ENCODE measurements at regions not wholly inside any gene's neighbourhood (a gene's known extent, or its start where the extent isn't known, plus 50 kb on each side); places are given as distances from the start of the nearest gene placed in this dataset.

DNA sequence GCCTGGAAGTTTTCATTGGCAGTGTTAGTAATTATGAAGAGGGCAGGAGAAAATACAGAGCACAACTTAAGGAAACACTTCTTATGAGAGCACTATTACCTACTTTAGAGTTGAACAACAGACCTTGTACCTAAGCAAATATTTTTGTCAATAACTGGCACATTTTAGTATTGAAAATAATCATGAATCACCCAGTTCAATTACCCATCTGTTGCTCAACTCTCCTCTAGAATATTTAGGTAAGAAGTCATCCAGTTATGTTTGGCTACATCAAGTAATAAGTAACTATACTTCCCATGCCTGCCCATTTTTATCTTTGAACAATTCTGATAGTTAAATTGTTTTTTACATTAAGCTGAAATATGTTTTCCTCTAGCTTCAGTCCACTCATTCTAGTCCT lies 893.4 kb downstream of the DIAPH3 start:
- DNase-seq = no peak
- Mint-ChIP-seq H3K4me1 (no peaks in the 10 kb centered on the region), H3K36me3 (no peaks in the 10 kb centered on the region), H3K27me3 (ENCODE audit: low read depth in 2 of 2) (no peaks in the 10 kb centered on the region), H3K9me3 (peaks cover 7 to 9% of the 10 kb centered on the region in 2 donors), H3K27ac (no peak overlapping the region), H3K4me3 (no peak overlapping the region)
- TF ChIP-seq, protein P1, sequence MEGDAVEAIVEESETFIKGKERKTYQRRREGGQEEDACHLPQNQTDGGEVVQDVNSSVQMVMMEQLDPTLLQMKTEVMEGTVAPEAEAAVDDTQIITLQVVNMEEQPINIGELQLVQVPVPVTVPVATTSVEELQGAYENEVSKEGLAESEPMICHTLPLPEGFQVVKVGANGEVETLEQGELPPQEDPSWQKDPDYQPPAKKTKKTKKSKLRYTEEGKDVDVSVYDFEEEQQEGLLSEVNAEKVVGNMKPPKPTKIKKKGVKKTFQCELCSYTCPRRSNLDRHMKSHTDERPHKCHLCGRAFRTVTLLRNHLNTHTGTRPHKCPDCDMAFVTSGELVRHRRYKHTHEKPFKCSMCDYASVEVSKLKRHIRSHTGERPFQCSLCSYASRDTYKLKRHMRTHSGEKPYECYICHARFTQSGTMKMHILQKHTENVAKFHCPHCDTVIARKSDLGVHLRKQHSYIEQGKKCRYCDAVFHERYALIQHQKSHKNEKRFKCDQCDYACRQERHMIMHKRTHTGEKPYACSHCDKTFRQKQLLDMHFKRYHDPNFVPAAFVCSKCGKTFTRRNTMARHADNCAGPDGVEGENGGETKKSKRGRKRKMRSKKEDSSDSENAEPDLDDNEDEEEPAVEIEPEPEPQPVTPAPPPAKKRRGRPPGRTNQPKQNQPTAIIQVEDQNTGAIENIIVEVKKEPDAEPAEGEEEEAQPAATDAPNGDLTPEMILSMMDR (IDR thresholded peaks at IDR 0.05) = no peak
- no peak for ATAC-seq
- H3K27me3 ChIP-seq (ENCODE audit: control insufficient read depth, insufficient read depth, low read length) = no peaks in the 10 kb centered on the region
- intact Hi-C loops (cut with micrococcal nuclease) = no loop called here
- no peaks in the 10 kb centered on the region for H3K36me3 ChIP-seq (ENCODE audit: control insufficient read depth, insufficient read depth, low read length)
- H3K4me1 ChIP-seq (ENCODE audit: control insufficient read depth, insufficient read depth, low read length) = no peaks in the 10 kb centered on the region
- H3K27ac ChIP-seq (ENCODE audit: low read length) = no peak overlapping the region
- no peak overlapping the region for H3K4me3 ChIP-seq (ENCODE audit: low read length)
- no peaks in the 10 kb centered on the region for H3K9me3 ChIP-seq (ENCODE audit: control insufficient read depth, insufficient read depth, low read length)

DNA sequence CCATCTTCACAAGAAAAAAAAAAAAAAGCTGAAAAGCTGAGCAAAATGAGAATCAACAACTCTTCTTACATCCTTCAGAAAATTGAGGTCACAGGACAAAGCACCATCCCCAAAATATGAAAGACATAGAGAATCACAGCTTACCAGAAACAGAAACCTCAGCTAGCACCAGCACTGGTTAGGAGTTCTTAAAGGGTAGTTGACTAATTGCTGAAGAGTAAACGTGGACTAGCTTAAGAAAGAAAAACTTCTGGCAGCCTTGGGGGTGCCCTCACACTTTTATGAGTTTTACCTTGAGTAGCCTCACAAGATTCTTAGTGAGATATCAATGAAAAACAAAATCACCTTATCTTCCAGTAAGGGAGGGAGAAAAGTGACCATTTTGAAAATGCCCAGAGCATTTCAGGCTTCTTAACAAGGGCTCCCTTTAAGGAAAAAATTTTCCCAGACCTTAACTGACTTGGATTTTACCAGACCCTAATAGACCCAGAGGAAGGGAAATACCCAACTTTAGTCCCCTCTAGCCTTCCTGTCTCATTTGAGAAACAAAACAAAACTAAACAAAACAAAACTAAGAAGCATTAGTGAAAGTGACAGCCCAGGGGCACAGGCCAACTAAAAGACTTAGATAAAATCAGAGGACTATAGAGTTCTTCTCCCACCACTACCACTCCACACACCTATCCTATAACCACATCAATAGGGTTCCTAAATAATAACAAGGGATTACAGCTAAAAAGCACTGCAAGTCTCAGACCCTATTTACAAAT lies 888.6 kb downstream of the DIAPH3 start:
- H3K4me3 ChIP-seq (ENCODE audit: low read length) = no peak overlapping the region
- H3K27ac ChIP-seq (ENCODE audit: low read length) = no peak overlapping the region
- no peaks in the 10 kb centered on the region for H3K36me3 ChIP-seq (ENCODE audit: control insufficient read depth, insufficient read depth, low read length)
- intact Hi-C loops (cut with micrococcal nuclease) = no loop called here
- Mint-ChIP-seq H3K9me3 (peaks cover 4 to 6% of the 10 kb centered on the region in 2 donors), H3K27ac (no peak overlapping the region), H3K27me3 (ENCODE audit: low read depth in 2 of 2) (no peaks in the 10 kb centered on the region), H3K36me3 (no peaks in the 10 kb centered on the region), H3K4me1 (no peaks in the 10 kb centered on the region), H3K4me3 (no peak overlapping the region)
- DNase-seq = no peak
- WGBS (ENCODE audit: insufficient coverage) = 50% methylated on average over 1 of the region's 1 CpG
- H3K4me1 ChIP-seq (ENCODE audit: control insufficient read depth, insufficient read depth, low read length) = no peaks in the 10 kb centered on the region
- no peaks in the 10 kb centered on the region for H3K27me3 ChIP-seq (ENCODE audit: control insufficient read depth, insufficient read depth, low read length)
- ATAC-seq = no peak
- no peaks in the 10 kb centered on the region for H3K9me3 ChIP-seq (ENCODE audit: control insufficient read depth, insufficient read depth, low read length)
- TF ChIP-seq, protein P1 (IDR thresholded peaks at IDR 0.05) = no peak

DNA sequence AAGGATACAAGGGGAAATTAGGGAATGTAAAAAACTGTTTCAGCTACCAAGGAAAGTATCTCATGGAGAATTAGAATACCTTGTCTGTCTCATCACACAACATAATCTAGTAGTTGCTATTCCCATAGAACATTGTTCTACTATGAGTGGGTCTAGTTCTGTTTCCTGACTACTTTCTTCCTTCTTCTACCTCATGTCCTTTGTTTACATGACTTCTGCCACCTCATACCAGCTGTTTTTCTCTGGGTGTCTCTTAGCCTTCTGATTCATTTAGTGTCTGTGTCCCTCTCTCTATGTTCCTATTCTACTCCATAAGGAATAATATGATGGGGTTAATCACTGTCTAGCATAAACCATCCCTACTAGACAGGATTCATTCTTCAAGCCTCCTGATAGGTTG lies 887.3 kb downstream of the DIAPH3 start:
- TF ChIP-seq, protein P1 (IDR thresholded peaks at IDR 0.05) = no peak
- intact Hi-C loops (cut with micrococcal nuclease) = no loop called here
- Mint-ChIP-seq H3K4me3 (no peak overlapping the region), H3K27me3 (ENCODE audit: low read depth in 2 of 2) (no peaks in the 10 kb centered on the region), H3K27ac (no peak overlapping the region), H3K36me3 (no peaks in the 10 kb centered on the region), H3K4me1 (no peaks in the 10 kb centered on the region), H3K9me3 (peaks cover 0 to 4% of the 10 kb centered on the region in 2 donors)
- ATAC-seq = no peak
- Histone ChIP-seq H3K4me1 (ENCODE audit: control insufficient read depth, insufficient read depth, low read length) (no peaks in the 10 kb centered on the region), H3K27me3 (ENCODE audit: control insufficient read depth, insufficient read depth, low read length) (no peaks in the 10 kb centered on the region), H3K27ac (ENCODE audit: low read length) (no peak overlapping the region), H3K4me3 (ENCODE audit: low read length) (no peak overlapping the region), H3K9me3 (ENCODE audit: control insufficient read depth, insufficient read depth, low read length) (no peaks in the 10 kb centered on the region), H3K36me3 (ENCODE audit: control insufficient read depth, insufficient read depth, low read length) (no peaks in the 10 kb centered on the region)
- no peak for DNase-seq

DNA sequence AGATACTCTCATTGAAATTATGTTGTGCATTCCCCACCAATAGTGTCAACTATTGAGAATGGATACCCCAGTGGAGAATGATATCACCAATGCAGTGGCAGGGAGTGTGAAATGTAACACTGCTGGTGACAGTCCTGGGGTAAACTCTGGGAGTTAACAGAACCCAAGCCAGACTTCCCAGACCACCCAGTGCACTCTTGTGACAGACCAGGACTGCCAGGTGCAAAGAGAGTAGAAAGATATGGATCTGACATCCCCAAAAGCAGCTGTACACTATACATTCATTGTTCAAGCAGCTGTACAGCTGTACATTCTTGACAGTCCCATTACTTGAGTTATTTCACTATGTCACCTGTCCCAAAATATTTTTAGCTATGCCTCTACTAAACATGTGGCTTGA lies 886.6 kb downstream of the DIAPH3 start:
- Histone ChIP-seq H3K36me3 (ENCODE audit: control insufficient read depth, insufficient read depth, low read length) (no peaks in the 10 kb centered on the region), H3K27ac (ENCODE audit: low read length) (no peak overlapping the region), H3K9me3 (ENCODE audit: control insufficient read depth, insufficient read depth, low read length) (no peaks in the 10 kb centered on the region), H3K4me1 (ENCODE audit: control insufficient read depth, insufficient read depth, low read length) (no peaks in the 10 kb centered on the region), H3K4me3 (ENCODE audit: low read length) (no peak overlapping the region), H3K27me3 (ENCODE audit: control insufficient read depth, insufficient read depth, low read length) (no peaks in the 10 kb centered on the region)
- no peak for DNase-seq
- H3K4me1 Mint-ChIP-seq = no peaks in the 10 kb centered on the region
- H3K27ac Mint-ChIP-seq = no peak overlapping the region
- no peak for ATAC-seq
- no peaks in the 10 kb centered on the region for H3K36me3 Mint-ChIP-seq
- intact Hi-C loops (cut with micrococcal nuclease) = no loop called here
- peaks cover 0 to 2% of the 10 kb centered on the region in 2 donors for H3K9me3 Mint-ChIP-seq
- TF ChIP-seq, protein P1 (IDR thresholded peaks at IDR 0.05) = no peak
- H3K27me3 Mint-ChIP-seq (ENCODE audit: low read depth in 2 of 2) = no peaks in the 10 kb centered on the region
- no peak overlapping the region for H3K4me3 Mint-ChIP-seq
